ENCODE measurements at regions not wholly inside any gene's neighbourhood (a gene's known extent, or its start where the extent isn't known, plus 50 kb on each side); places are given as distances from the start of the nearest gene placed in this dataset.

- no peak overlapping the region for H3K4me3 ChIP-seq (ENCODE audit: control extremely low read depth in 1 of 5, extremely low read depth in 1 of 5, insufficient read depth in 1 of 5, low read depth in 2 of 5, low read length in 4 of 5)
- H2AFZ ChIP-seq (ENCODE audit: insufficient read depth, low read depth, low read length, poor library complexity, severe bottlenecking) = no peak overlapping the region
- H3K36me3 ChIP-seq (replicated peaks in 1 of 2; ENCODE audit: control extremely low read depth in 1 of 2, control insufficient read depth in 1 of 2, extremely low read depth in 1 of 2, insufficient read depth in 2 of 2, low read length in 1 of 2) = no peaks in the 10 kb centered on the region
- Mint-ChIP-seq H3K27me3 (peaks cover 3% of the 10 kb centered on the region), H3K4me3 (no peak overlapping the region), H3K27ac (no peak overlapping the region), H3K9me3 (ENCODE audit: insufficient read depth) (peaks cover 27% of the 10 kb centered on the region), H3K4me1 (no peaks in the 10 kb centered on the region)
- no peaks in the 10 kb centered on the region for H3K4me1 ChIP-seq (ENCODE audit: control insufficient read depth in 2 of 2, insufficient read depth in 2 of 2, low read length in 2 of 2)
- no peaks in the 10 kb centered on the region for H3K79me2 ChIP-seq (ENCODE audit: control insufficient read depth, insufficient read depth, low read length)
- ATAC-seq (ENCODE audit: low read depth) (no peak), DNase-seq (no peak)
- CTCF ChIA-PET = no interaction called here
- no peaks in the 10 kb centered on the region for H4K20me1 ChIP-seq (ENCODE audit: control insufficient read depth, insufficient read depth, low read length, poor library complexity, severe bottlenecking)
- no peak overlapping the region for H3K9ac ChIP-seq (ENCODE audit: low read length)
- intact Hi-C loops (cut with micrococcal nuclease) = no loop called here
- TF ChIP-seq, protein P1, sequence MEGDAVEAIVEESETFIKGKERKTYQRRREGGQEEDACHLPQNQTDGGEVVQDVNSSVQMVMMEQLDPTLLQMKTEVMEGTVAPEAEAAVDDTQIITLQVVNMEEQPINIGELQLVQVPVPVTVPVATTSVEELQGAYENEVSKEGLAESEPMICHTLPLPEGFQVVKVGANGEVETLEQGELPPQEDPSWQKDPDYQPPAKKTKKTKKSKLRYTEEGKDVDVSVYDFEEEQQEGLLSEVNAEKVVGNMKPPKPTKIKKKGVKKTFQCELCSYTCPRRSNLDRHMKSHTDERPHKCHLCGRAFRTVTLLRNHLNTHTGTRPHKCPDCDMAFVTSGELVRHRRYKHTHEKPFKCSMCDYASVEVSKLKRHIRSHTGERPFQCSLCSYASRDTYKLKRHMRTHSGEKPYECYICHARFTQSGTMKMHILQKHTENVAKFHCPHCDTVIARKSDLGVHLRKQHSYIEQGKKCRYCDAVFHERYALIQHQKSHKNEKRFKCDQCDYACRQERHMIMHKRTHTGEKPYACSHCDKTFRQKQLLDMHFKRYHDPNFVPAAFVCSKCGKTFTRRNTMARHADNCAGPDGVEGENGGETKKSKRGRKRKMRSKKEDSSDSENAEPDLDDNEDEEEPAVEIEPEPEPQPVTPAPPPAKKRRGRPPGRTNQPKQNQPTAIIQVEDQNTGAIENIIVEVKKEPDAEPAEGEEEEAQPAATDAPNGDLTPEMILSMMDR (IDR thresholded peaks at IDR 0.05) = no peak
- no peak for TF ChIP-seq EZH2 (IDR thresholded peaks at IDR 0.05; ENCODE audit: borderline replicate concordance, insufficient read depth, low read depth, low read length, poor library complexity, severe bottlenecking)
- WGBS (ENCODE audit: insufficient coverage) = 51% methylated on average over 3 of the region's 3 CpGs
- H3K27me3 ChIP-seq (replicated peaks in 1 of 4; ENCODE audit: control extremely low read depth in 1 of 4, control insufficient read depth in 3 of 4, insufficient read depth in 4 of 4, low read length in 3 of 4) = peaks cover 0 to 5% (median 0%) of the 10 kb centered on the region in 4 experiments
- POLR2A ChIA-PET = no interaction called here
- no peak overlapping the region for H3K27ac ChIP-seq (ENCODE audit: low read length in 2 of 2)
- H3K9me3 ChIP-seq (ENCODE audit: control extremely low read depth in 1 of 3, control insufficient read depth in 2 of 3, insufficient read depth in 1 of 3, low read length in 2 of 3) = peaks cover 1 to 18% (median 17%) of the 10 kb centered on the region in 3 donors
- no peak overlapping the region for H3K4me2 ChIP-seq (replicated peaks; ENCODE audit: low read depth, low read length, poor library complexity, severe bottlenecking)
Observed at GRCh38 chr2:31675485-31675901, 94.8 kb upstream of the SRD5A2 start.

- Histone ChIP-seq H2AFZ (ENCODE audit: insufficient read depth, low read depth, low read length, poor library complexity, severe bottlenecking) (no peak overlapping the region), H4K20me1 (ENCODE audit: control insufficient read depth, insufficient read depth, low read length, poor library complexity, severe bottlenecking) (no peaks in the 10 kb centered on the region), H3K27ac (ENCODE audit: low read length in 2 of 2) (no peak overlapping the region), H3K27me3 (replicated peaks in 1 of 4; ENCODE audit: control extremely low read depth in 1 of 4, control insufficient read depth in 3 of 4, insufficient read depth in 4 of 4, low read length in 3 of 4) (peaks cover 0 to 5% (median 0%) of the 10 kb centered on the region in 4 experiments), H3K9me3 (ENCODE audit: control extremely low read depth in 1 of 3, control insufficient read depth in 2 of 3, insufficient read depth in 1 of 3, low read length in 2 of 3) (peaks cover 1 to 18% (median 17%) of the 10 kb centered on the region in 3 donors), H3K4me2 (replicated peaks; ENCODE audit: low read depth, low read length, poor library complexity, severe bottlenecking) (no peak overlapping the region), H3K36me3 (replicated peaks in 1 of 2; ENCODE audit: control extremely low read depth in 1 of 2, control insufficient read depth in 1 of 2, extremely low read depth in 1 of 2, insufficient read depth in 2 of 2, low read length in 1 of 2) (no peaks in the 10 kb centered on the region), H3K4me3 (ENCODE audit: control extremely low read depth in 1 of 5, extremely low read depth in 1 of 5, insufficient read depth in 1 of 5, low read depth in 2 of 5, low read length in 4 of 5) (no peak overlapping the region), H3K9ac (ENCODE audit: low read length) (no peak overlapping the region), H3K79me2 (ENCODE audit: control insufficient read depth, insufficient read depth, low read length) (no peaks in the 10 kb centered on the region), H3K4me1 (ENCODE audit: control insufficient read depth in 2 of 2, insufficient read depth in 2 of 2, low read length in 2 of 2) (no peaks in the 10 kb centered on the region)
- TF ChIP-seq, protein P1 (IDR thresholded peaks at IDR 0.05) = no peak
- no peak for TF ChIP-seq EZH2 (IDR thresholded peaks at IDR 0.05; ENCODE audit: borderline replicate concordance, insufficient read depth, low read depth, low read length, poor library complexity, severe bottlenecking)
- DNase-seq (no peak), ATAC-seq (ENCODE audit: low read depth) (no peak)
- Mint-ChIP-seq H3K9me3 (ENCODE audit: insufficient read depth) (peaks cover 22% of the 10 kb centered on the region), H3K27ac (no peak overlapping the region), H3K4me3 (no peak overlapping the region), H3K27me3 (no peaks in the 10 kb centered on the region), H3K4me1 (no peaks in the 10 kb centered on the region)
- CTCF ChIA-PET = interaction anchor here (1.2 kb wide), 1 partner anchor 16 kb away, joined by 3 read pairs; no protein-coding TSS in a partner anchor
- 78% methylated on average over 1 of the region's 2 CpGs for WGBS (ENCODE audit: insufficient coverage)
- POLR2A ChIA-PET = no interaction called here
- intact Hi-C loops (cut with micrococcal nuclease) = no loop called here
Observed at GRCh38 chr2:31674446-31674845, 93.7 kb upstream of the SRD5A2 start.
